HCT116 (cell line): ENCODE measurements at regions not wholly inside any gene's neighbourhood (a gene's known extent, or its start where the extent isn't known, plus 50 kb on each side); places are given as distances from the start of the nearest gene placed in this dataset.

Experiments used
- CEBPB ChIP-seq: IDR thresholded peaks from 2 replicates; pipeline ENCODE4 v1.6.1; 2012; ENCODE audit warnings: low read depth
- EGR1 ChIP-seq: IDR thresholded peaks from 2 replicates; pipeline ENCODE4 v1.6.1; 2012; ENCODE audit warnings: low read depth
- ZFX ChIP-seq: fragments of 450-650 bp; IDR thresholded peaks from 2 replicates; pipeline ENCODE4 v1.6.1; 2017
- TF ChIP-seq, protein P1 (sequence below): IDR thresholded peaks from 2 replicates; pipeline ENCODE4 v1.6.1; 2011; ENCODE audit warnings: mild to moderate bottlenecking, low read length, moderate library complexity; ENCODE audit not compliant: insufficient replicate concordance; ENCODE audit errors: extremely low read depth
- TF ChIP-seq, protein P2 (sequence below), 3 experiments: fragments of 200-600 bp in 1 of 3; sonication (generic) in 1 of 3; IDR thresholded peaks in 2 of 3; conservative IDR thresholded peaks in 1 of 3; 2 replicates each; pipeline ENCODE4 v1.5.1; 2012 to 2017; ENCODE audit warnings: low read depth in 2 of 3, low read length in 2 of 3, antibody characterized with exemption in 1 of 3, borderline replicate concordance in 1 of 3, control low read depth in 1 of 3, mild to moderate bottlenecking in 1 of 3, mixed read lengths in 1 of 3, mixed run types in 1 of 3, moderate library complexity in 1 of 3; ENCODE audit not compliant: insufficient read depth in 1 of 3

DNA sequence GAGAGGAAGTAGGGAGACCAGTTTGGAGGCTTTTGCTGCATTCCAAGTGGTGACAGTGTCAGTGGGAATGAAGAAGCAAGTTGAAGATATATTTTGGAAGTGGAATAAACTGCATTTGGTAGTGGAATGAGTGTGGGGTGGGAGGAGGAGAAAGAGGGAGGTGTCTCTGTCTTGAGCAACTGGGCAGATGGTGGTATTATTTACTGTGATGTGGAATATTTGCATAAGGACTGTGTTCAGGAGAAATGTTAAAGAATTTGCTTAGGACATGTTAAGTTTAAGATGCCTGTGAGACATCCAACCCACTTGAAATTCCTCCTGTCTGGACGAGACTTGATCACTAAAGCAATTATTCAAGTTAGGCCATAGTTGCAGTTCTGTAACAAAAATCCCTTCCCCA lies 448.9 kb upstream of the AMOT start:
- TF ChIP-seq EGR1 = no peak
- TF ChIP-seq, protein P1, sequence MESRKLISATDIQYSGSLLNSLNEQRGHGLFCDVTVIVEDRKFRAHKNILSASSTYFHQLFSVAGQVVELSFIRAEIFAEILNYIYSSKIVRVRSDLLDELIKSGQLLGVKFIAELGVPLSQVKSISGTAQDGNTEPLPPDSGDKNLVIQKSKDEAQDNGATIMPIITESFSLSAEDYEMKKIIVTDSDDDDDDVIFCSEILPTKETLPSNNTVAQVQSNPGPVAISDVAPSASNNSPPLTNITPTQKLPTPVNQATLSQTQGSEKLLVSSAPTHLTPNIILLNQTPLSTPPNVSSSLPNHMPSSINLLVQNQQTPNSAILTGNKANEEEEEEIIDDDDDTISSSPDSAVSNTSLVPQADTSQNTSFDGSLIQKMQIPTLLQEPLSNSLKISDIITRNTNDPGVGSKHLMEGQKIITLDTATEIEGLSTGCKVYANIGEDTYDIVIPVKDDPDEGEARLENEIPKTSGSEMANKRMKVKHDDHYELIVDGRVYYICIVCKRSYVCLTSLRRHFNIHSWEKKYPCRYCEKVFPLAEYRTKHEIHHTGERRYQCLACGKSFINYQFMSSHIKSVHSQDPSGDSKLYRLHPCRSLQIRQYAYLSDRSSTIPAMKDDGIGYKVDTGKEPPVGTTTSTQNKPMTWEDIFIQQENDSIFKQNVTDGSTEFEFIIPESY = no peak
- TF ChIP-seq CEBPB = no peak
- TF ChIP-seq, protein P2, sequence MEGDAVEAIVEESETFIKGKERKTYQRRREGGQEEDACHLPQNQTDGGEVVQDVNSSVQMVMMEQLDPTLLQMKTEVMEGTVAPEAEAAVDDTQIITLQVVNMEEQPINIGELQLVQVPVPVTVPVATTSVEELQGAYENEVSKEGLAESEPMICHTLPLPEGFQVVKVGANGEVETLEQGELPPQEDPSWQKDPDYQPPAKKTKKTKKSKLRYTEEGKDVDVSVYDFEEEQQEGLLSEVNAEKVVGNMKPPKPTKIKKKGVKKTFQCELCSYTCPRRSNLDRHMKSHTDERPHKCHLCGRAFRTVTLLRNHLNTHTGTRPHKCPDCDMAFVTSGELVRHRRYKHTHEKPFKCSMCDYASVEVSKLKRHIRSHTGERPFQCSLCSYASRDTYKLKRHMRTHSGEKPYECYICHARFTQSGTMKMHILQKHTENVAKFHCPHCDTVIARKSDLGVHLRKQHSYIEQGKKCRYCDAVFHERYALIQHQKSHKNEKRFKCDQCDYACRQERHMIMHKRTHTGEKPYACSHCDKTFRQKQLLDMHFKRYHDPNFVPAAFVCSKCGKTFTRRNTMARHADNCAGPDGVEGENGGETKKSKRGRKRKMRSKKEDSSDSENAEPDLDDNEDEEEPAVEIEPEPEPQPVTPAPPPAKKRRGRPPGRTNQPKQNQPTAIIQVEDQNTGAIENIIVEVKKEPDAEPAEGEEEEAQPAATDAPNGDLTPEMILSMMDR (IDR thresholded peaks at IDR 0.05 in 2 of 3, conservative IDR thresholded peaks at IDR 0.05 in 1 of 3; ENCODE audit: borderline replicate concordance in 1 of 3, insufficient read depth in 1 of 3, low read depth in 2 of 3, low read length in 2 of 3) = no peak
- no peak for TF ChIP-seq ZFX
